ENCODE measurements at regions not wholly inside any gene's neighbourhood (a gene's known extent, or its start where the extent isn't known, plus 50 kb on each side); places are given as distances from the start of the nearest gene placed in this dataset.

- H3K27ac ChIP-seq, result no peak overlapping the region
- no peak for TF ChIP-seq CTCF (IDR thresholded peaks at IDR 0.05)
- no peak for DNase-seq (ENCODE audit: low spot score)
- no peak overlapping the region for H3K4me3 ChIP-seq
These were observed 127.0 kb upstream of the MAFB start for GRCh38 chr20:40816039-40816352.

GRCh38 chr20:40821429-40821828, 132.4 kb upstream of the MAFB start:
- no peak for TF ChIP-seq CTCF (IDR thresholded peaks at IDR 0.05)
- DNase-seq (ENCODE audit: low spot score), result no peak
- Histone ChIP-seq H3K4me3 (no peak overlapping the region), H3K27ac (no peak overlapping the region)

- no peak overlapping the region for H3K27ac ChIP-seq
- TF ChIP-seq CTCF (IDR thresholded peaks at IDR 0.05), result no peak
- DNase-seq (ENCODE audit: low spot score), result no peak
- no peak overlapping the region for H3K4me3 ChIP-seq
These were observed 137.7 kb upstream of the MAFB start for GRCh38 chr20:40826699-40827098.

GRCh38 chr20:40835321-40835720, 146.3 kb upstream of the MAFB start:
- H3K27ac ChIP-seq, result no peak overlapping the region
- no peak overlapping the region for H3K4me3 ChIP-seq
- no peak for TF ChIP-seq CTCF (IDR thresholded peaks at IDR 0.05)
- DNase-seq (ENCODE audit: low spot score), result no peak

- TF ChIP-seq CTCF (IDR thresholded peaks at IDR 0.05), result no peak
- no peak overlapping the region for H3K4me3 ChIP-seq
- DNase-seq (ENCODE audit: low spot score), result no peak
- H3K27ac ChIP-seq, result no peak overlapping the region
These were observed 149.5 kb upstream of the MAFB start for GRCh38 chr20:40838509-40838908.

GRCh38 chr20:40843251-40843650, 154.2 kb upstream of the MAFB start:
- no peak for DNase-seq (ENCODE audit: low spot score)
- H3K27ac ChIP-seq, result no peak overlapping the region
- TF ChIP-seq CTCF (IDR thresholded peaks at IDR 0.05), result no peak
- H3K4me3 ChIP-seq, result no peak overlapping the region

- DNase-seq (ENCODE audit: low spot score), result no peak
- Histone ChIP-seq H3K27ac (no peak overlapping the region), H3K4me3 (no peak overlapping the region)
- TF ChIP-seq CTCF (IDR thresholded peaks at IDR 0.05), result no peak
These were observed 155.3 kb upstream of the MAFB start for GRCh38 chr20:40844332-40844731.
